Activated CD8-positive, alpha-beta T cell treated with anti-CD3 and anti-CD28 coated beads for 36 hours (primary cell): ENCODE measurements at regions not wholly inside any gene's neighbourhood (a gene's known extent, or its start where the extent isn't known, plus 50 kb on each side); places are given as distances from the start of the nearest gene placed in this dataset.
"Not testable (repeated sequence)": the region's sequence is repeated elsewhere in the genome, so short reads cannot be mapped to it uniquely, and the experiment has no call there.

ENCODE experiments used
- ATAC-seq: fragments of 200-7000 bp; cut with Tn5 transposase; one replicate; pipeline ENCODE4 v1.10.0; 2021; ENCODE audit warnings: mild to moderate bottlenecking, moderate library complexity
- CTCF ChIA-PET: fragments of 350-600 bp; sonication (Branson Sonifier 250); formaldehyde crosslinking; loops from one replicate; lab custom pipeline; 2021; ENCODE audit warnings: antibody characterized with exemption; lab: Charles Lee
- POLR2A ChIA-PET: fragments of 350-600 bp; sonication (Branson Sonifier 250); formaldehyde crosslinking; loops from one replicate; lab custom pipeline; 2021; ENCODE audit warnings: antibody characterized with exemption; lab: Charles Lee
- DNase-seq: peaks from one replicate; pipeline ENCODE4 v3.0.0-alpha.2; 2020
- H3K27ac Mint-ChIP-seq: one replicate; pipeline ENCODE4 v1.8.0; 2021; ENCODE audit warnings: mild to moderate bottlenecking, mixed read lengths
- H3K27me3 Mint-ChIP-seq: one replicate; pipeline ENCODE4 v1.8.0; 2021; ENCODE audit warnings: mixed read lengths
- H3K36me3 Mint-ChIP-seq: one replicate; pipeline ENCODE4 v1.8.0; 2021; ENCODE audit warnings: low read depth, mixed read lengths
- H3K4me1 Mint-ChIP-seq: one replicate; pipeline ENCODE4 v1.8.0; 2021; ENCODE audit warnings: low read depth, mixed read lengths
- H3K4me3 Mint-ChIP-seq: one replicate; pipeline ENCODE4 v1.8.0; 2021; ENCODE audit warnings: mild to moderate bottlenecking, moderate library complexity, mixed read lengths
- H3K9me3 Mint-ChIP-seq: one replicate; pipeline ENCODE4 v1.8.0; 2021; ENCODE audit warnings: mixed read lengths
- CTCF ChIP-seq: fragments of 200-600 bp; IDR thresholded peaks from one replicate; pipeline ENCODE4 v1.8.0; 2022; ENCODE audit warnings: antibody characterized with exemption, mild to moderate bottlenecking
- intact Hi-C: fragments of 100-400 bp; cut with micrococcal nuclease; formaldehyde crosslinking; loops from one replicate; pipeline ENCODE4 v1.10.0; 2022

- Mint-ChIP-seq H3K27ac (no peak overlapping the region), H3K36me3 (no peaks in the 10 kb centered on the region), H3K27me3 (peaks cover 3% of the 10 kb centered on the region), H3K4me3 (no peak overlapping the region), H3K9me3 (no peaks in the 10 kb centered on the region), H3K4me1 (no peaks in the 10 kb centered on the region)
- TF ChIP-seq CTCF = no peak
- intact Hi-C loops = no loop called here
- POLR2A ChIA-PET = no interaction called here
- ATAC-seq = no peak
- CTCF ChIA-PET = no interaction called here
- no peak for DNase-seq
Observed at GRCh38 chr2:149692961-149693396, 105.4 kb upstream of the MMADHC start.

- H3K36me3 Mint-ChIP-seq = no peaks in the 10 kb centered on the region
- intact Hi-C loops = no loop called here
- no peaks in the 10 kb centered on the region for H3K9me3 Mint-ChIP-seq
- no peak overlapping the region for H3K27ac Mint-ChIP-seq
- ChIA-PET CTCF (interaction anchor here (1.0 kb wide), 1 partner anchor 94 kb away, joined by 3 read pairs; no protein-coding TSS in a partner anchor), POLR2A (no interaction called here)
- DNase-seq (no peak), ATAC-seq (no peak)
- H3K4me3 Mint-ChIP-seq = no peak overlapping the region
- no peak for TF ChIP-seq CTCF
- peaks cover 3% of the 10 kb centered on the region for H3K27me3 Mint-ChIP-seq
- H3K4me1 Mint-ChIP-seq = no peaks in the 10 kb centered on the region
Observed at GRCh38 chr2:149690825-149691224, 103.2 kb upstream of the MMADHC start.

GRCh38 chr2:149687052-149687427 is 99.5 kb upstream of the MMADHC start:
- no peak overlapping the region for H3K27ac Mint-ChIP-seq
- H3K9me3 Mint-ChIP-seq = peaks cover 3% of the 10 kb centered on the region
- no peak overlapping the region for H3K4me3 Mint-ChIP-seq
- POLR2A ChIA-PET = no interaction called here
- no peaks in the 10 kb centered on the region for H3K36me3 Mint-ChIP-seq
- no peak for DNase-seq
- intact Hi-C loops = no loop called here
- H3K27me3 Mint-ChIP-seq = no peaks in the 10 kb centered on the region
- no peak for TF ChIP-seq CTCF
- CTCF ChIA-PET = no interaction called here
- no peak for ATAC-seq
- H3K4me1 Mint-ChIP-seq = no peaks in the 10 kb centered on the region

- no peak for TF ChIP-seq CTCF
- POLR2A ChIA-PET = no interaction called here
- CTCF ChIA-PET = no interaction called here
- Mint-ChIP-seq H3K27me3 (no peaks in the 10 kb centered on the region), H3K27ac (no peak overlapping the region), H3K9me3 (peaks cover 3% of the 10 kb centered on the region), H3K4me3 (no peak overlapping the region), H3K36me3 (no peaks in the 10 kb centered on the region), H3K4me1 (no peaks in the 10 kb centered on the region)
- no peak for DNase-seq
- ATAC-seq = no peak
- intact Hi-C loops = no loop called here
Observed at GRCh38 chr2:149686136-149687051, 98.8 kb upstream of the MMADHC start.

GRCh38 chr2:149685401-149685800 is 97.8 kb upstream of the MMADHC start:
- H3K4me3 Mint-ChIP-seq, H3K9me3 Mint-ChIP-seq, DNase-seq, POLR2A ChIA-PET, H3K4me1 Mint-ChIP-seq, H3K27ac Mint-ChIP-seq, ATAC-seq, H3K36me3 Mint-ChIP-seq, H3K27me3 Mint-ChIP-seq, CTCF ChIA-PET, intact Hi-C loops: not testable (repeated sequence)
